IMR-90 (cell line): ENCODE measurements at regions not wholly inside any gene's neighbourhood (a gene's known extent, or its start where the extent isn't known, plus 50 kb on each side); places are given as distances from the start of the nearest gene placed in this dataset.

ENCODE experiments used
- ATAC-seq: fragments of 200-7000 bp; cut with Tn5 transposase; 2 replicates; pipeline ENCODE4 v1.9.1; 2020; ENCODE audit warnings: low read depth, mild to moderate bottlenecking, moderate library complexity
- BruUV-seq: library from RNA; stranded (reverse); fragments of 400-500 nt; replicated peaks from 2 replicates; lab custom pipeline; 2021; lab: Mats Ljungman, UMichigan
- CTCF ChIA-PET: fragments of 300-600 bp; formaldehyde crosslinking; extraction: SDS; loops from one replicate; lab custom pipeline; 2021; ENCODE audit warnings: antibody characterized with exemption; lab: Yijun Ruan, JAX
- POLR2A ChIA-PET: fragments of 300-600 bp; sonication (Branson Sonifier 250); formaldehyde crosslinking; loops from one replicate; lab custom pipeline; 2022; ENCODE audit warnings: antibody characterized with exemption; ENCODE audit not compliant: unreplicated experiment; lab: Charles Lee
- DNase-seq: peaks from one replicate; pipeline ENCODE4 v3.0.0; 2013
- H2AFZ ChIP-seq: replicated peaks from 2 replicates; pipeline ENCODE3; 2013; ENCODE audit warnings: low read length, mild to moderate bottlenecking; ENCODE audit not compliant: poor library complexity
- H2AK5ac ChIP-seq: 2 replicates; pipeline ENCODE4 v1.6.1; 2013; ENCODE audit warnings: low read depth, low read length, inconsistent platforms
- H2AK9ac ChIP-seq: replicated peaks from 2 replicates; pipeline ENCODE3; 2013; ENCODE audit warnings: mild to moderate bottlenecking, low read depth, low read length, moderate library complexity; ENCODE audit not compliant: poor library complexity
- H2BK120ac ChIP-seq: 2 replicates; pipeline ENCODE4 v1.6.1; 2013; ENCODE audit warnings: low read depth, low read length, inconsistent platforms
- H2BK15ac ChIP-seq: 3 replicates; pipeline ENCODE4 v1.6.1; 2013; ENCODE audit warnings: low read depth, low read length, inconsistent platforms
- H2BK20ac ChIP-seq: 2 replicates; pipeline ENCODE4 v1.6.1; 2013; ENCODE audit warnings: low read depth, mild to moderate bottlenecking, inconsistent platforms, low read length, moderate library complexity
- H2BK5ac ChIP-seq: 2 replicates; pipeline ENCODE4 v1.6.1; 2013; ENCODE audit warnings: mild to moderate bottlenecking, low read depth, low read length, inconsistent platforms; ENCODE audit not compliant: poor library complexity, severe bottlenecking
- H3K14ac ChIP-seq: replicated peaks from 2 replicates; pipeline ENCODE4 v1.6.1; 2013; ENCODE audit warnings: low read depth, low read length, inconsistent platforms
- H3K18ac ChIP-seq: 2 replicates; pipeline ENCODE4 v1.6.1; 2013; ENCODE audit warnings: low read depth, low read length, control low read depth
- H3K23ac ChIP-seq: 2 replicates; pipeline ENCODE4 v1.6.1; 2013; ENCODE audit warnings: low read depth, low read length, inconsistent platforms
- H3K27ac ChIP-seq: 2 replicates; pipeline ENCODE4 v1.5.1; 2013; ENCODE audit warnings: mild to moderate bottlenecking, control low read depth, low read length; ENCODE audit not compliant: insufficient read depth
- H3K27me3 ChIP-seq: 2 replicates; pipeline ENCODE4 v1.6.1; 2013; ENCODE audit warnings: low read length; ENCODE audit not compliant: control insufficient read depth, insufficient read depth
- H3K36me3 ChIP-seq: 2 replicates; pipeline ENCODE4 v1.6.1; 2013; ENCODE audit warnings: low read length, mixed read lengths; ENCODE audit not compliant: control insufficient read depth, insufficient read depth
- H3K4ac ChIP-seq: 2 replicates; pipeline ENCODE4 v1.6.1; 2013; ENCODE audit warnings: low read depth, low read length, inconsistent platforms
- H3K4me1 ChIP-seq: 2 replicates; pipeline ENCODE4 v1.6.1; 2013; ENCODE audit warnings: low read length, mixed read lengths; ENCODE audit not compliant: control insufficient read depth, insufficient read depth
- H3K4me2 ChIP-seq: 2 replicates; pipeline ENCODE4 v1.6.1; 2013; ENCODE audit warnings: low read depth, mild to moderate bottlenecking, control low read depth, low read length, moderate library complexity
- H3K4me3 ChIP-seq: 2 replicates; pipeline ENCODE4 v1.5.1; 2013; ENCODE audit warnings: low read depth, mild to moderate bottlenecking, control low read depth, low read length, moderate library complexity; ENCODE audit not compliant: insufficient read depth
- H3K56ac ChIP-seq: 2 replicates; pipeline ENCODE4 v1.6.1; 2013; ENCODE audit warnings: low read length, inconsistent platforms; ENCODE audit not compliant: insufficient read depth; ENCODE audit errors: extremely low read depth
- H3K79me1 ChIP-seq, 2 experiments: 2 replicates each; pipeline ENCODE4 v1.6.1; 2013; ENCODE audit warnings: low read length in 2 of 2, inconsistent platforms in 1 of 2, low read depth in 1 of 2
- H3K9ac ChIP-seq: 2 replicates; pipeline ENCODE4 v1.6.1; 2013; ENCODE audit warnings: low read depth, low read length, control low read depth
- H3K9me1 ChIP-seq: 2 replicates; pipeline ENCODE4 v1.6.1; 2013; ENCODE audit warnings: low read length, inconsistent platforms; ENCODE audit not compliant: insufficient read depth
- H3K9me3 ChIP-seq: 2 replicates; pipeline ENCODE4 v1.6.1; 2013; ENCODE audit warnings: low read length; ENCODE audit not compliant: control insufficient read depth, insufficient read depth
- H4K20me1 ChIP-seq: 2 replicates; pipeline ENCODE4 v1.6.1; 2013; ENCODE audit warnings: low read length, inconsistent platforms; ENCODE audit not compliant: insufficient read depth
- H4K5ac ChIP-seq: 2 replicates; pipeline ENCODE4 v1.6.1; 2013; ENCODE audit warnings: mild to moderate bottlenecking, low read depth, low read length, control low read depth
- H4K8ac ChIP-seq, 2 experiments: 2 replicates each; pipeline ENCODE4 v1.6.1; 2013; ENCODE audit warnings: low read depth in 2 of 2, low read length in 2 of 2, control low read depth in 1 of 2, inconsistent platforms in 1 of 2
- H4K91ac ChIP-seq: 2 replicates; pipeline ENCODE4 v1.6.1; 2013; ENCODE audit warnings: low read depth, low read length, inconsistent platforms; ENCODE audit not compliant: insufficient read depth
- BHLHE40 ChIP-seq: fragments of 150-350 bp; IDR thresholded peaks from 2 replicates; pipeline ENCODE4 v1.6.1; 2016; ENCODE audit warnings: mild to moderate bottlenecking, low read depth, low read length
- CHD1 ChIP-seq: IDR thresholded peaks from 2 replicates; pipeline ENCODE4 v1.6.1; 2012; ENCODE audit warnings: low read depth, low read length, improper control_type of control experiment
- FOS ChIP-seq: fragments of 150-350 bp; IDR thresholded peaks from 2 replicates; pipeline ENCODE4 v1.6.1; 2016; ENCODE audit warnings: low read depth, low read length
- MAFK ChIP-seq: IDR thresholded peaks from 2 replicates; pipeline ENCODE4 v1.6.1; 2012; ENCODE audit warnings: low read depth, low read length, improper control_type of control experiment
- MAZ ChIP-seq: IDR thresholded peaks from 2 replicates; pipeline ENCODE4 v1.6.1; 2012; ENCODE audit warnings: low read depth, mild to moderate bottlenecking, low read length, improper control_type of control experiment, moderate library complexity, borderline replicate concordance
- MXI1 ChIP-seq: IDR thresholded peaks from 2 replicates; pipeline ENCODE4 v1.6.1; 2012; ENCODE audit warnings: low read depth, mild to moderate bottlenecking, low read length, moderate library complexity, borderline replicate concordance
- POLR2A ChIP-seq: IDR thresholded peaks from 2 replicates; pipeline ENCODE4 v1.6.1; 2012; ENCODE audit warnings: mild to moderate bottlenecking, low read depth, low read length
- RAD21 ChIP-seq: IDR thresholded peaks from 2 replicates; pipeline ENCODE4 v1.6.1; 2012; ENCODE audit warnings: low read length, improper control_type of control experiment
- RCOR1 ChIP-seq: IDR thresholded peaks from 2 replicates; pipeline ENCODE4 v1.6.1; 2012; ENCODE audit warnings: mild to moderate bottlenecking, low read length, improper control_type of control experiment; ENCODE audit not compliant: insufficient replicate concordance
- RFX5 ChIP-seq: IDR thresholded peaks from 2 replicates; pipeline ENCODE4 v1.8.0; 2012; ENCODE audit warnings: low read depth, mild to moderate bottlenecking, low read length, moderate library complexity
- SMC3 ChIP-seq: fragments of 150-350 bp; IDR thresholded peaks from 2 replicates; pipeline ENCODE4 v1.6.1; 2016; ENCODE audit warnings: low read depth, mild to moderate bottlenecking, antibody characterized with exemption, low read length, moderate library complexity
- USF2 ChIP-seq: fragments of 150-350 bp; IDR thresholded peaks from 2 replicates; pipeline ENCODE4 v1.6.1; 2017; ENCODE audit warnings: mild to moderate bottlenecking, antibody characterized with exemption, low read length, low read depth
- WGBS, 2 experiments: methylation state at CpG; one replicate each; pipeline versions ENCODE4 v1.1.5 to v1.1.7; 2013; ENCODE audit warnings: missing lambda C conversion rate in 2 of 2; ENCODE audit not compliant: insufficient read length in 1 of 2; ENCODE audit errors: extremely low coverage in 2 of 2; 5-methylcytosine and 5-hydroxymethylcytosine counted together
- dilution Hi-C: fragments of 300-500 bp; cut with HindIII; formaldehyde crosslinking; loops from one replicate; pipeline ENCODE4 v1.14.3; 2018; ENCODE audit warnings: low sequenced_read_pairs; ENCODE audit not compliant: unreplicated experiment
- in situ Hi-C: fragments of 300-500 bp; cut with MboI; formaldehyde crosslinking; loops from 3 replicates; pipeline ENCODE4 v1.14.3; 2019; ENCODE audit warnings: low sequenced_read_pairs, inconsistent platforms, mixed read lengths
- intact Hi-C: fragments of 100-400 bp; cut with micrococcal nuclease; formaldehyde crosslinking; loops from 2 replicates; pipeline ENCODE4 v1.10.0; 2022
- TF ChIP-seq, protein P1 (sequence below): fragments of 150-350 bp; IDR thresholded peaks from 2 replicates; pipeline ENCODE4 v1.6.1; 2016; ENCODE audit warnings: low read depth, mild to moderate bottlenecking, low read length, moderate library complexity, borderline replicate concordance

DNA sequence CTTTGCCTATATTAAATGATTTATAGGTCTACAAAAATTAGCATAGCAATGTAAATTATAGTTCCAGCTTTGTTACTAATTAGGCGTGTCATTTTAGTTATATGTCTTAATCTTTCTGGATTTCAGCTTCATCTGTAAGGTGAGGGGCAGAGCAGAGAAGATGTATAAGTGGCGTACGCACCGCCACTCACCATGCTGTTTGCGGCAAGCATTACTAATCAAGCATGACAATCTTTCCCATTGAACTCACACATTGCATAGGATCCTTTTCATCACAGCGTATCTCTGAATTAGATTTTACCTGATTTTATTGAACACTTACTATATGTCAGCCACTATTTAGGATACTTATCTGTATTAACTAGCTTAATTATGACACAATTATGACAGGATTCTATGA lies 183.6 kb upstream of the DLGAP1 start:
- no peak overlapping the region for H2AK5ac ChIP-seq
- intact Hi-C loops (no loop called here), dilution Hi-C loops (no loop called here), in situ Hi-C loops (no loop called here)
- no peak overlapping the region for H3K14ac ChIP-seq
- no peak overlapping the region for H2AFZ ChIP-seq
- no peaks in the 10 kb centered on the region for H3K79me1 ChIP-seq
- TF ChIP-seq MAFK (no peak), SMC3 (no peak), CHD1 (no peak), POLR2A (no peak), RAD21 (no peak), MAZ (no peak), MXI1 (no peak), BHLHE40 (no peak), USF2 (no peak), FOS (no peak), RCOR1 (no peak), RFX5 (no peak)
- TF ChIP-seq, protein P1, sequence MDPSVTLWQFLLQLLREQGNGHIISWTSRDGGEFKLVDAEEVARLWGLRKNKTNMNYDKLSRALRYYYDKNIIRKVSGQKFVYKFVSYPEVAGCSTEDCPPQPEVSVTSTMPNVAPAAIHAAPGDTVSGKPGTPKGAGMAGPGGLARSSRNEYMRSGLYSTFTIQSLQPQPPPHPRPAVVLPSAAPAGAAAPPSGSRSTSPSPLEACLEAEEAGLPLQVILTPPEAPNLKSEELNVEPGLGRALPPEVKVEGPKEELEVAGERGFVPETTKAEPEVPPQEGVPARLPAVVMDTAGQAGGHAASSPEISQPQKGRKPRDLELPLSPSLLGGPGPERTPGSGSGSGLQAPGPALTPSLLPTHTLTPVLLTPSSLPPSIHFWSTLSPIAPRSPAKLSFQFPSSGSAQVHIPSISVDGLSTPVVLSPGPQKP, result no peak
- no peak overlapping the region for H2BK120ac ChIP-seq
- POLR2A ChIA-PET, result no interaction called here
- DNase-seq (no peak), ATAC-seq (no peak)
- H4K8ac ChIP-seq, result no peak overlapping the region
- H4K20me1 ChIP-seq, result no peaks in the 10 kb centered on the region
- no peaks in the 10 kb centered on the region for H3K4me1 ChIP-seq
- no peak overlapping the region for H4K5ac ChIP-seq
- H3K18ac ChIP-seq, result no peak overlapping the region
- H3K4ac ChIP-seq, result no peak overlapping the region
- no peak overlapping the region for H2AK9ac ChIP-seq
- no peak overlapping the region for H3K4me3 ChIP-seq
- H3K23ac ChIP-seq, result no peak overlapping the region
- H3K36me3 ChIP-seq, result no peaks in the 10 kb centered on the region
- H3K27me3 ChIP-seq, result no peaks in the 10 kb centered on the region
- no peaks in the 10 kb centered on the region for H3K9me1 ChIP-seq
- no peak overlapping the region for H2BK20ac ChIP-seq
- CTCF ChIA-PET, result no interaction called here
- H4K91ac ChIP-seq, result no peak overlapping the region
- no CpG with 5 or more reads among the region's 6 CpGs for WGBS, 2 experiments
- no peak overlapping the region for H3K27ac ChIP-seq
- H3K4me2 ChIP-seq, result no peak overlapping the region
- H3K9ac ChIP-seq, result no peak overlapping the region
- BruUV-seq, result no TSS peak
- H2BK15ac ChIP-seq, result no peak overlapping the region
- no peak overlapping the region for H2BK5ac ChIP-seq
- H3K56ac ChIP-seq, result no peak overlapping the region
- peaks cover 15% of the 10 kb centered on the region for H3K9me3 ChIP-seq
